Chondrocyte (in vitro differentiated cells): ENCODE measurements at regions not wholly inside any gene's neighbourhood (a gene's known extent, or its start where the extent isn't known, plus 50 kb on each side); places are given as distances from the start of the nearest gene placed in this dataset.

ENCODE experiments used
- DNase-seq: peaks from one replicate; pipeline ENCODE4 v3.0.0; 2021; ENCODE audit warnings: mixed read lengths, low spot score
- H3K27ac Mint-ChIP-seq: one replicate; pipeline ENCODE4 v1.8.0; 2021; ENCODE audit warnings: mild to moderate bottlenecking, moderate library complexity, mixed read lengths; ENCODE audit not compliant: unreplicated experiment
- H3K27me3 Mint-ChIP-seq: 2 replicates; pipeline ENCODE4 v1.8.0; 2021; ENCODE audit warnings: low read depth, mixed read lengths
- H3K36me3 Mint-ChIP-seq: 2 replicates; pipeline ENCODE4 v1.8.0; 2021; ENCODE audit warnings: low read depth, mixed read lengths
- H3K4me1 Mint-ChIP-seq: 2 replicates; pipeline ENCODE4 v1.8.0; 2021; ENCODE audit warnings: low read depth, mild to moderate bottlenecking, mixed read lengths
- H3K4me3 Mint-ChIP-seq: one replicate; pipeline ENCODE4 v1.8.0; 2021; ENCODE audit warnings: mild to moderate bottlenecking, moderate library complexity, mixed read lengths; ENCODE audit not compliant: unreplicated experiment
- H3K9me3 Mint-ChIP-seq: 2 replicates; pipeline ENCODE4 v1.8.0; 2021; ENCODE audit warnings: low read depth, mixed read lengths
- CTCF ChIP-seq: fragments of 200-600 bp; sonication (generic); IDR thresholded peaks from 2 replicates; pipeline ENCODE4 v1.5.0; 2021; ENCODE audit warnings: antibody characterized with exemption, mild to moderate bottlenecking, moderate library complexity

DNA sequence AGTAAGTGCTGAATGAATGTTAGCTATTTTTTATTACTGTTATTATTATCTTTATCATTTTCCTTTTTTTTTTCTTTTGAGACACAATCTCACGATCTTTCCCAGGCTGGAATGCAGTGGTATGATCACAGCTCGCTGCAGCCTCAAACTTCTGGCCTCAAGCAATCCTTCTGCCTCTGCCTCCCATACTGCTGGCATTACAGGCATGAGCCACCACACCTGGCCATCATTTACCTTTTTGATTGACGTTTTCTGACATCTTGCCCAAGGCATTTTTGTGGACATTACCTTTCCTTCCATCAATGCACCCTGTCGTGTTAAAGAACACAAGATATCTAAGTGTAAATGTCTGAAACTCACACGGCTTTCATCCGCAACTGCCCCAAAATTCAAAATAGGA is 138.2 kb downstream of the GAS1 start:
- Mint-ChIP-seq H3K9me3 (no peaks in the 10 kb centered on the region), H3K27me3 (no peaks in the 10 kb centered on the region), H3K36me3 (peaks cover 1% of the 10 kb centered on the region), H3K27ac (no peak overlapping the region), H3K4me3 (no peak overlapping the region), H3K4me1 (no peaks in the 10 kb centered on the region)
- no peak for TF ChIP-seq CTCF
- no peak for DNase-seq

GRCh38 chr9:86807367-86807976 is 139.8 kb downstream of the GAS1 start:
- Mint-ChIP-seq H3K36me3 (peaks cover 1% of the 10 kb centered on the region), H3K27me3 (no peaks in the 10 kb centered on the region)

GRCh38 chr9:86804011-86804410 is 143.3 kb downstream of the GAS1 start:
- H3K4me1 Mint-ChIP-seq: peaks cover 11% of the 10 kb centered on the region
- TF ChIP-seq CTCF: no peak
- H3K27me3 Mint-ChIP-seq: no peaks in the 10 kb centered on the region
- H3K4me3 Mint-ChIP-seq: no peak overlapping the region
- no peaks in the 10 kb centered on the region for H3K9me3 Mint-ChIP-seq
- no peak overlapping the region for H3K27ac Mint-ChIP-seq
- no peak for DNase-seq
- H3K36me3 Mint-ChIP-seq: no peaks in the 10 kb centered on the region

More at GRCh38 chr9:86807367-86807976, 139.8 kb downstream of the GAS1 start:
- H3K4me3 Mint-ChIP-seq: no peak overlapping the region
- no peaks in the 10 kb centered on the region for H3K4me1 Mint-ChIP-seq
- H3K9me3 Mint-ChIP-seq: no peaks in the 10 kb centered on the region
- TF ChIP-seq CTCF: no peak
- no peak overlapping the region for H3K27ac Mint-ChIP-seq
- no peak for DNase-seq

- Mint-ChIP-seq H3K4me1 (peaks cover 11% of the 10 kb centered on the region), H3K9me3 (no peaks in the 10 kb centered on the region), H3K4me3 (no peak overlapping the region), H3K27me3 (no peaks in the 10 kb centered on the region), H3K36me3 (no peaks in the 10 kb centered on the region), H3K27ac (no peak overlapping the region)
- DNase-seq: no peak
- no peak for TF ChIP-seq CTCF
Measured at GRCh38 chr9:86802900-86803673, 144.2 kb downstream of the GAS1 start.

DNA sequence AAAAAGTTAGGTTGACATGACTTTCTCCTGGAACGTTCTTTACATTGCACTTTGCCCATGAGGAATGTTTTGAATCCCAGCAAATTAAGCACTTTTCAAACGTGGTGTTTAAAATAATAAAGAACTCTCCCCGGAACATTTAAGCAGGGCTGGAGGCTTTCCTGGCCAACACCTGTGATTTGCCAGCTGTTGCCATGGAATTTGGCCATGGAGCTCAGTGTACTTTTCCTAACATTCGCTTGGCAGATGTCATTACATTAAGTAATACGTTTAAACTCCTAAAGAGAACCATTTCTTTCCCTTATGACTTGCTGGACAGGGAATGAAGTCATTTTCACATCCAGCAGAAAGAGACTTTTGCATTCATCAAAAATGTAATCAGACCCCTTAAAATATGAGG is 146.1 kb downstream of the GAS1 start:
- TF ChIP-seq CTCF: no peak
- no peaks in the 10 kb centered on the region for H3K36me3 Mint-ChIP-seq
- peaks cover 29% of the 10 kb centered on the region for H3K4me1 Mint-ChIP-seq
- peak overlapping the region; percentile 49 for H3K27ac Mint-ChIP-seq
- H3K9me3 Mint-ChIP-seq: no peaks in the 10 kb centered on the region
- H3K27me3 Mint-ChIP-seq: no peaks in the 10 kb centered on the region
- no peak for DNase-seq
- no peak overlapping the region for H3K4me3 Mint-ChIP-seq
